ENCODE measurements at regions not wholly inside any gene's neighbourhood (a gene's known extent, or its start where the extent isn't known, plus 50 kb on each side); places are given as distances from the start of the nearest gene placed in this dataset.
A peak's percentile ranks its signal among the peaks of the same experiment; 100 is the strongest.

DNA sequence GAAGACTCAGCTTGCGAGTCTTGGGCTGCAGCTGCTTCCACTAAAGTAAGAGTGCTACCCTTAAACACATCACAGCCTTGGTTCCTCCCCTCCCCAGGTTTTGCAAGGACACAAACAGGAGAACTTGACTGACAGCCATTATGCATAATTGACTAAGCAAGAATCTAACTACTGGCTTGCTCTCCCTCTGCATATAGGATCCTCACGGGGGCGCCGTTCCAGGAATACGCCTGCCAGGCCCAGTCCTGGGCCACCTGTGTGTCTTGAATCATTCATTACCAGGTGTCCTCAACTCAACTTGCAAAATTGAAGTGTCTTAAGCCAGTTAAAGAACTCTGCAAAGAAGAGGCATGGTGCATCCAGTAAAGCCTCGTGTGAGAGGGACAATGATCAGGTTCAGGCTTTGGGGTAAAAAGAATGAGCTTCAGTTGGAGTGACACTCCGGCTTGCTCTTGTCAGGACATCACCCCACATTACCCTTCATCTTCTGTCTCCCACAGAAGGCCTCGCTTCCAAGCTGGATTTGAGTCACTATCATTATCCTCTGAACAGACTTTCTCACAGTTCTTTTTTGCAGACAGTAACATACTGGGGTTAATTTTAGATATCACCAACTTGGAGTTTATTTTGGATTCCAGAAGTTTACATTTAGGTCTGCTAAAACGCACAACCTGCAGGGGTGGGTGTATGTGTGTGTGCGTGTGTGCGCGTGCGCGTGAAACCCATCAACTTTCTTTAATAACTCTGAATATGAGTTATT, 273.5 kb upstream of the HS3ST1 start:
- ATAC-seq (no peak), DNase-seq (ENCODE audit: low read depth, low spot score) (no peak)
- Histone ChIP-seq H3K4me3 (replicated peaks in 1 of 2; ENCODE audit: low read depth in 1 of 2, low read length in 2 of 2) (no peak overlapping the region), H3K9me2 (ENCODE audit: insufficient read depth) (no peaks in the 10 kb centered on the region), H3K4me1 (ENCODE audit: control insufficient read depth in 1 of 2, insufficient read depth in 2 of 2, low read length in 2 of 2) (peaks cover 50 to 83% of the 10 kb centered on the region in 2 experiments), H3K27me3 (ENCODE audit: insufficient read depth, low read length) (no peaks in the 10 kb centered on the region), H3K4me2 (ENCODE audit: low read length) (no peak overlapping the region), H3K27ac (ENCODE audit: low read depth, low read length) (peak overlapping the region; percentile 97), H3K9me3 (ENCODE audit: control insufficient read depth in 1 of 2, insufficient read depth in 1 of 2, low read depth in 1 of 2, low read length in 2 of 2) (no peaks in the 10 kb centered on the region), H4K20me1 (ENCODE audit: insufficient read depth) (no peaks in the 10 kb centered on the region), H3K9ac (ENCODE audit: low read length) (no peak overlapping the region), H3K79me2 (ENCODE audit: insufficient read depth, low read length) (no peaks in the 10 kb centered on the region; the same call in 1 of the 2 replicates), H3K36me3 (ENCODE audit: control insufficient read depth in 1 of 2, insufficient read depth in 2 of 2, low read length in 2 of 2) (no peaks in the 10 kb centered on the region), H2AFZ (ENCODE audit: low read depth, low read length, poor library complexity, severe bottlenecking) (no peak overlapping the region)
- POLR2A ChIA-PET = interaction anchor here (5.4 kb wide), 1 partner anchor 69 kb away, joined by 33 read pairs; no protein-coding TSS in a partner anchor
- RAD21 ChIA-PET (ENCODE audit: low non-redundant PET in 1 of 2, low total read pairs in 2 of 2, uncharacterized antibody in 2 of 2, unreplicated experiment in 2 of 2) = interaction anchor here in 1 of 2 experiments (1.0 kb wide), 1 partner anchor 204 kb away, joined by 3 read pairs; no protein-coding TSS in a partner anchor
- no TSS peak for BruUV-seq (replicated peaks)
- intact Hi-C loops (cut with micrococcal nuclease) = loop anchor here (5.0 kb wide), 1 partner anchor 160 kb away; no protein-coding TSS in a partner anchor
- no peak for TF ChIP-seq POLR2A (IDR thresholded peaks at IDR 0.05; ENCODE audit: borderline replicate concordance, extremely low read depth, insufficient read depth, insufficient read length)
- TF ChIP-seq, protein P1, sequence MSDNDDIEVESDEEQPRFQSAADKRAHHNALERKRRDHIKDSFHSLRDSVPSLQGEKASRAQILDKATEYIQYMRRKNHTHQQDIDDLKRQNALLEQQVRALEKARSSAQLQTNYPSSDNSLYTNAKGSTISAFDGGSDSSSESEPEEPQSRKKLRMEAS (IDR thresholded peaks at IDR 0.05) = 0 out of 2 replicates have a peak, but pooled peaks have one; percentile 27
- TF ChIP-seq ZFX (IDR thresholded peaks at IDR 0.05) = no peak; the same call in 1 of the 2 replicates
- no peak for TF ChIP-seq CBX3 (IDR thresholded peaks at IDR 0.05; ENCODE audit: low read depth)
- no peak for TF ChIP-seq REST (IDR thresholded peaks at IDR 0.05; ENCODE audit: low read depth)
- no peak for TF ChIP-seq JUND (IDR thresholded peaks at IDR 0.05)
- TF ChIP-seq CTCF (IDR thresholded peaks at IDR 0.05 in 2 of 3, conservative IDR thresholded peaks at IDR 0.05 in 1 of 3; ENCODE audit: borderline replicate concordance in 1 of 3, insufficient read depth in 1 of 3, low read depth in 2 of 3, low read length in 2 of 3) = peak in 2 of 3 experiments; percentile 27 to 54; a peak in 4 of 6 replicates
- 0 out of 2 replicates have a peak, but pooled peaks have one; percentile 10 for TF ChIP-seq RAD21 (IDR thresholded peaks at IDR 0.05; ENCODE audit: low read depth)
- no peak for TF ChIP-seq EGR1 (IDR thresholded peaks at IDR 0.05; ENCODE audit: low read depth)
- CTCF ChIA-PET = interaction anchor here (1.0 to 1.3 kb wide), 2 partner anchors 11 to 196 kb away, joined by 3 read pairs; no protein-coding TSS in a partner anchor
